HepG2 (cell line): ENCODE measurements at regions not wholly inside any gene's neighbourhood (a gene's known extent, or its start where the extent isn't known, plus 50 kb on each side); places are given as distances from the start of the nearest gene placed in this dataset.

Experiments used
- ATAC-seq: fragments of 200-7000 bp; cut with Tn5 transposase; 3 replicates; pipeline ENCODE4 v1.9.1; 2020; ENCODE audit warnings: mild to moderate bottlenecking, moderate library complexity
- BruUV-seq: library from RNA; stranded (reverse); fragments of 400-500 nt; replicated peaks from 2 replicates; lab custom pipeline; 2021; lab: Mats Ljungman, UMichigan
- CTCF ChIA-PET: fragments of 300-600 bp; formaldehyde crosslinking; extraction: SDS; loops from one replicate; lab custom pipeline; 2021; ENCODE audit warnings: low total read pairs, inconsistent platforms, low intra/inter-chr PET ratio; lab: Yijun Ruan, JAX
- POLR2A ChIA-PET: fragments of 350-600 bp; sonication (Branson Sonifier 250); formaldehyde crosslinking; loops from one replicate; lab custom pipeline; 2020; ENCODE audit warnings: antibody characterized with exemption, inconsistent platforms; lab: Yijun Ruan, JAX
- DNase-seq: peaks from one replicate; pipeline ENCODE4 v3.0.0-alpha.2; 2015; ENCODE audit warnings: low spot score
- FAIRE-seq: peaks from 3 replicates; lab custom pipeline; 2011; peaks lifted over from hg19 to GRCh38; lab: Jason Lieb, UNC
- H2AFZ ChIP-seq: one replicate; pipeline ENCODE4 v1.6.1; 2011; ENCODE audit warnings: low read length, inconsistent platforms
- H3K27ac ChIP-seq: fragments of 300-600 bp; 3 replicates; pipeline ENCODE4 v1.8.0; 2011; ENCODE audit warnings: mixed run types, mild to moderate bottlenecking, mixed read lengths, low read length, inconsistent platforms; ENCODE audit not compliant: insufficient read depth; ENCODE audit errors: extremely low read length
- H3K27me3 ChIP-seq, 2 experiments: fragments of 200-600 bp in 1 of 2; 2 replicates in 1 of 2; 3 replicates in 1 of 2; pipeline versions ENCODE4 v1.6.0 to v1.8.0; 2011; ENCODE audit warnings: low read length in 2 of 2, mild to moderate bottlenecking in 2 of 2, moderate library complexity in 2 of 2, inconsistent platforms in 1 of 2; ENCODE audit not compliant: insufficient read depth in 2 of 2, control insufficient read depth in 1 of 2
- H3K36me3 ChIP-seq, 2 experiments: fragments of 200-600 bp in 1 of 2; replicated peaks in 1 of 2; 2 replicates in 1 of 2; 3 replicates in 1 of 2; pipeline versions ENCODE4 v1.5.1 to v1.8.0; 2011; ENCODE audit warnings: low read length in 2 of 2, inconsistent platforms in 1 of 2; ENCODE audit not compliant: insufficient read depth in 2 of 2, control insufficient read depth in 1 of 2
- H3K4me1 ChIP-seq: 2 replicates; pipeline ENCODE4 v1.5.1; 2012; ENCODE audit warnings: low read length, inconsistent platforms; ENCODE audit not compliant: insufficient read depth
- H3K4me2 ChIP-seq: 2 replicates; pipeline ENCODE4 v1.6.0; 2011; ENCODE audit warnings: low read depth, low read length, inconsistent platforms
- H3K4me3 ChIP-seq, 3 experiments: fragments of 200-600 bp in 1 of 3; sonication (generic), shearing (Covaris generic) in 1 of 3; replicated peaks in 1 of 3; 2 replicates each; pipeline ENCODE4 v1.5.1; 2011 to 2016; ENCODE audit warnings: low read length in 3 of 3, inconsistent platforms in 2 of 3, low read depth in 2 of 3, mild to moderate bottlenecking in 2 of 3, control low read depth in 1 of 3, mixed read lengths in 1 of 3; ENCODE audit not compliant: insufficient read depth in 1 of 3
- H3K79me2 ChIP-seq: one replicate; pipeline ENCODE4 v1.6.1; 2011; ENCODE audit warnings: low read length, inconsistent platforms; ENCODE audit not compliant: insufficient read depth
- H3K9ac ChIP-seq: 2 replicates; pipeline ENCODE4 v1.6.0; 2011; ENCODE audit warnings: mild to moderate bottlenecking, low read depth, low read length, inconsistent platforms; ENCODE audit not compliant: insufficient read depth
- H3K9me3 ChIP-seq: 2 replicates; pipeline ENCODE4 v1.5.1; 2012; ENCODE audit warnings: mild to moderate bottlenecking, low read length
- H4K20me1 ChIP-seq: 2 replicates; pipeline ENCODE4 v1.6.0; 2011; ENCODE audit warnings: inconsistent platforms, mild to moderate bottlenecking, low read length, moderate library complexity; ENCODE audit not compliant: insufficient read depth
- ATRX ChIP-seq: sonication (generic); formaldehyde crosslinking; IDR thresholded peaks from 2 replicates; pipeline ENCODE4 v1.4.0; 2020; ENCODE audit warnings: missing genetic modification reagents, borderline replicate concordance
- HCFC1 ChIP-seq: fragments of 150-350 bp; IDR thresholded peaks from 2 replicates; pipeline ENCODE4 v1.6.1; 2014; ENCODE audit warnings: low read depth, low read length
- MAFF ChIP-seq: IDR thresholded peaks from 2 replicates; pipeline ENCODE4 v1.6.1; 2011; ENCODE audit warnings: low read depth, low read length, improper control_type of control experiment
- PCBP1 ChIP-seq: fragments of 200-400 bp; formaldehyde crosslinking; IDR thresholded peaks from 2 replicates; pipeline ENCODE4 v1.6.1; 2017; ENCODE audit warnings: mild to moderate bottlenecking, low read depth, low read length, borderline replicate concordance
- RBM39 ChIP-seq: fragments of 200-400 bp; formaldehyde crosslinking; IDR thresholded peaks from one replicate; pipeline ENCODE4 v1.6.1; 2018; ENCODE audit warnings: antibody characterized with exemption, mild to moderate bottlenecking, low read depth, low read length; ENCODE audit not compliant: poor library complexity, severe bottlenecking
- ZNF251 ChIP-seq: sonication (generic); formaldehyde crosslinking; IDR thresholded peaks from 2 replicates; pipeline ENCODE4 v1.9.0; 2021; ENCODE audit warnings: mild to moderate bottlenecking, missing genetic modification reagents
- ZNF329 ChIP-seq: sonication (generic); formaldehyde crosslinking; IDR thresholded peaks from 2 replicates; pipeline ENCODE4 v1.9.0; 2021; ENCODE audit warnings: low read depth, mild to moderate bottlenecking, missing genetic modification reagents
- ZNF333 ChIP-seq: sonication (generic); formaldehyde crosslinking; IDR thresholded peaks from 2 replicates; pipeline ENCODE4 v1.4.0; 2020; ENCODE audit warnings: mild to moderate bottlenecking, missing genetic modification reagents, borderline replicate concordance
- ZNF550 ChIP-seq: sonication (generic); formaldehyde crosslinking; IDR thresholded peaks from 2 replicates; pipeline ENCODE4 v1.4.0; 2020; ENCODE audit warnings: mild to moderate bottlenecking, missing genetic modification reagents, borderline replicate concordance
- ZNF556 ChIP-seq: sonication (generic); formaldehyde crosslinking; IDR thresholded peaks from 2 replicates; pipeline ENCODE4 v1.4.0; 2020; ENCODE audit warnings: mild to moderate bottlenecking, missing genetic modification reagents, borderline replicate concordance
- ZNF562 ChIP-seq: sonication (generic); formaldehyde crosslinking; IDR thresholded peaks from 2 replicates; pipeline ENCODE4 v1.8.0; 2022; ENCODE audit warnings: missing genetic modification reagents, borderline replicate concordance
- ZNF7 ChIP-seq: IDR thresholded peaks from 2 replicates; pipeline ENCODE4 v1.6.1; 2016; ENCODE audit warnings: missing biosample characterization, missing genetic modification reagents
- WGBS: methylation state at CpG from one replicate; pipeline ENCODE4 v1.1.6; 2017; ENCODE audit warnings: low lambda C conversion rate; 5-methylcytosine and 5-hydroxymethylcytosine counted together
- in situ Hi-C: cut with HindIII; loops from 2 replicates; pipeline ENCODE4 v1.10.0; 2017; ENCODE audit warnings: low pct_unique_long_range_greater_than_20kb; ENCODE audit not compliant: extremely low pct_ligation_motif_present
- intact Hi-C: fragments of 100-400 bp; cut with micrococcal nuclease; formaldehyde crosslinking; loops from one replicate; pipeline ENCODE4 v1.10.0; 2022; ENCODE audit not compliant: unreplicated experiment

DNA sequence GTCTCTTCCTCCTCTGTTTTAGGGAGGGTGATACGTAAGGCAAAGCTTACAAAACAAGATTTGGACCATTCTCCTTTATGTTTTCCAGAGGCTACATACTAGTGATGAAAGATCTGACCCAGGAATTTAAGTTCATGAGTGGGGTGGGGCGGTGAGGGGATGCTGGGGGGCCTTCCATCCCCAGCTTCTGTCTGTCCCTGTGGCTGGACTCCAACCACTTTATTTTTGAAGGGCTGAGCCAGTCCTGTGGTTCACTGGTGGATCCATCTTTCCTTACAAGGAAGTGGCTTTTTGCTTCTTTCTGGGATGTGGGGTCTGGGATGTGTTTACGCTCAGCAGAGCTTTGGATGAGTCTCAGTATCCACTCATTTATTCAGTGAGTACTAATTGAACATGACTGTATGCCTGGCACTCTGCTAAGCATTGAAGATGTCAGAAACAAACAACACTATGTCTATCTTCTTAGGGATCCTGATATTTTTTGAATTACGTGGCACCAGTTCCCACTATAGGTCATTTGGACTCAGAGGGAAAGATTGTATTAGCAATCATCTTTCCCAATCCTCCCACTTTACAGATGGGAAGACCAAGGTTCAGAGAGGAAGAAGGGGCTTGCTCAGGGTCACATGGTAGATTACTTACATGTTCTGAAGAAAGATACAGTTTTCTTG lies 291.8 kb upstream of the TBX3 start:
- TF ChIP-seq ZNF333 (CRISPR knock-in tag) (no peak), ZNF329 (no peak), ZNF562 (CRISPR knock-in tag) (no peak), ATRX (CRISPR knock-in tag) (no peak), MAFF (no peak)
- TF ChIP-seq, all 625 proteins: peak for 0

DNA sequence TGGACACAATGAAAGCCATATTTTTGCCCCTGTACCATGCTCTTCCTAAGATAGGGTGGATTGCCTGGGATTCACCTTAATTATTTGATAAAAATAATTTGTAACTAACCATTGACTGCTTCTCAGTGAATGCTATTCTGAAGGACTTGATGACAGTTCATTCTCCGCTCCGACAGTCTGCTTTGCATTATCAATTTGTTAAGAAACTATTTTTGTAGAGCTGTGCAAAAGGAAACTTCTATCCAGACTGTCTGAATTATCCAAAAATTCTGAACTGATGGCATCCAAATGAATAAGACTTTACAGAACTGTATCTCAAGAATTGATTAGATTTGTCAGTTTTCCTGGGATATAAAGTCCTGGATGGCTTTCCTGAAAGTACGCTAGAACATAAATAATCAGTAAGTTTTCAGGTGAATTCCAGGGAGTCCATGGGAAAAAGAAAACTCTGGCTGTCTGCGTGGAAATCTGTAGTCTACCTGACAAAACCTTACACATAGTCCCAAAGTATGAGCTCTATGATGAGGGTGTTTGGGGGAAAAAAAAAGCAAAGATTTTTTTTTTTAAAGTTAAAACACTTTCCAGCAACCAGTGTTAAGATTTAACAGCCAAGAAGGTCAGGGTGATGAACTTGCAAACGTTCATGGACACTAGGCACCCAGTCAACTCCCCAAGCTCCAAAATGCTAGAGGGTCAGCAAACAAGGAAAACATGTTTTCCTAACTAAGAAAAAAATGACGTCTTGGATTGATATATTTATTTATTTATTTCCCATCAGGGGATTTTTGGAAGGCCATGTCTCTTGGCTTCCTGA lies 291.1 kb upstream of the TBX3 start:
- H3K36me3 ChIP-seq = no peaks in the 10 kb centered on the region
- no peak overlapping the region for H3K9ac ChIP-seq
- H2AFZ ChIP-seq = no peak overlapping the region
- TF ChIP-seq PCBP1 (no peak), HCFC1 (no peak), ZNF7 (CRISPR knock-in tag) (no peak), RBM39 (no peak), ZNF556 (CRISPR knock-in tag) (no peak), ZNF550 (CRISPR knock-in tag) (no peak), ZNF251 (no peak)
- TF ChIP-seq, all 625 proteins: peak for 0
- H3K27ac ChIP-seq = no peak overlapping the region
- in situ Hi-C loops = no loop called here
- H3K4me3 ChIP-seq = no peak overlapping the region
- BruUV-seq = no TSS peak
- DNase-seq (no peak), FAIRE-seq (no peak), ATAC-seq (no peak)
- 74% methylated on average over 6 of the region's 6 CpGs for WGBS
- intact Hi-C loops = no loop called here
- no peaks in the 10 kb centered on the region for H3K9me3 ChIP-seq
- no peaks in the 10 kb centered on the region for H4K20me1 ChIP-seq
- H3K4me1 ChIP-seq = peaks cover 15% of the 10 kb centered on the region
- H3K79me2 ChIP-seq = no peaks in the 10 kb centered on the region
- H3K27me3 ChIP-seq = no peaks in the 10 kb centered on the region
- ChIA-PET POLR2A (no interaction called here), CTCF (no interaction called here)
- H3K4me2 ChIP-seq = no peak overlapping the region

More for the DNA sequence above, 291.8 kb upstream of the TBX3 start:
- H3K4me1 ChIP-seq = peaks cover 15% of the 10 kb centered on the region
- in situ Hi-C loops = no loop called here
- H3K9ac ChIP-seq = no peak overlapping the region
- H2AFZ ChIP-seq = no peak overlapping the region
- no peaks in the 10 kb centered on the region for H3K27me3 ChIP-seq
- no peak for DNase-seq
- H4K20me1 ChIP-seq = no peaks in the 10 kb centered on the region
- no peaks in the 10 kb centered on the region for H3K79me2 ChIP-seq
- H3K36me3 ChIP-seq = no peaks in the 10 kb centered on the region
- CTCF ChIA-PET = no interaction called here
- 70% methylated on average over 4 of the region's 4 CpGs for WGBS
- intact Hi-C loops = no loop called here
- no peak overlapping the region for H3K27ac ChIP-seq
- no peaks in the 10 kb centered on the region for H3K9me3 ChIP-seq
- BruUV-seq = no TSS peak
- H3K4me2 ChIP-seq = no peak overlapping the region
- POLR2A ChIA-PET = no interaction called here
- H3K4me3 ChIP-seq = no peak overlapping the region
- FAIRE-seq = no peak
- ATAC-seq = no peak
